GM10266 (cell line): ENCODE measurements at regions not wholly inside any gene's neighbourhood (a gene's known extent, or its start where the extent isn't known, plus 50 kb on each side); places are given as distances from the start of the nearest gene placed in this dataset.
"Not testable (repeated sequence)": the region's sequence is repeated elsewhere in the genome, so short reads cannot be mapped to it uniquely, and the experiment has no call there.

Experiments
- DNase-seq: peaks from one replicate; pipeline ENCODE4 v3.0.0; 2012; ENCODE audit errors: extremely low spot score
- CTCF ChIP-seq: IDR thresholded peaks from 2 replicates; pipeline ENCODE4 v1.5.1; 2012; ENCODE audit warnings: mild to moderate bottlenecking, low read depth; ENCODE audit not compliant: control insufficient read depth, insufficient read depth; ENCODE audit errors: missing control alignments

- no peak for TF ChIP-seq CTCF
- DNase-seq = no peak
Observed at GRCh38 chr2:47295131-47295980, 73.8 kb upstream of the EPCAM start.

GRCh38 chr2:47293976-47294375 lies 75.1 kb upstream of the EPCAM start:
- no peak for DNase-seq
- TF ChIP-seq CTCF = no peak

GRCh38 chr2:47288864-47289263 lies 80.2 kb upstream of the EPCAM start:
- no peak for DNase-seq

GRCh38 chr2:47283659-47284058 lies 85.5 kb upstream of the EPCAM start:
- TF ChIP-seq CTCF = no peak
- DNase-seq = no peak

More at GRCh38 chr2:47288864-47289263, 80.2 kb upstream of the EPCAM start:
- no peak for TF ChIP-seq CTCF

- TF ChIP-seq CTCF = no peak
- no peak for DNase-seq
Observed at GRCh38 chr2:47282621-47283272, 86.4 kb upstream of the EPCAM start.

GRCh38 chr2:47279525-47279924 lies 89.6 kb upstream of the EPCAM start:
- not testable (repeated sequence) for DNase-seq

- TF ChIP-seq CTCF = no peak
- DNase-seq = no peak
Observed at GRCh38 chr2:47277987-47278386, 91.1 kb upstream of the EPCAM start.
